ENCODE measurements at regions not wholly inside any gene's neighbourhood (a gene's known extent, or its start where the extent isn't known, plus 50 kb on each side); places are given as distances from the start of the nearest gene placed in this dataset.
"Not testable (repeated sequence)": the region's sequence is repeated elsewhere in the genome, so short reads cannot be mapped to it uniquely, and the experiment has no call there.

- no peak for DNase-seq
Observed at GRCh38 chr7:17396692-17397091, 98.2 kb downstream of the AHR start.

GRCh38 chr7:17401791-17402627, 103.6 kb downstream of the AHR start:
- DNase-seq = no peak

- DNase-seq = no peak
Observed at GRCh38 chr7:17402628-17403278, 104.3 kb downstream of the AHR start.

GRCh38 chr7:17404006-17404405, 105.6 kb downstream of the AHR start:
- no peak for DNase-seq

GRCh38 chr7:17405786-17406185, 107.3 kb downstream of the AHR start:
- no peak for DNase-seq

- no peak for DNase-seq
Observed at GRCh38 chr7:17406738-17407137, 108.3 kb downstream of the AHR start.

GRCh38 chr7:17407229-17407628, 108.8 kb downstream of the AHR start:
- no peak for DNase-seq

GRCh38 chr7:17408245-17408903, 109.9 kb downstream of the AHR start:
- no peak for DNase-seq

GRCh38 chr7:17408904-17409290, 110.4 kb downstream of the AHR start:
- DNase-seq = no peak

GRCh38 chr7:17411922-17412321, 113.5 kb downstream of the AHR start:
- no peak for DNase-seq

- no peak for DNase-seq
Observed at GRCh38 chr7:17412883-17413282, 114.4 kb downstream of the AHR start.

GRCh38 chr7:17415955-17416354, 117.5 kb downstream of the AHR start:
- DNase-seq = no peak

- DNase-seq = not testable (repeated sequence)
Observed at GRCh38 chr7:17420308-17421015, 122.0 kb downstream of the AHR start.

- DNase-seq = no peak
Observed at GRCh38 chr7:17421941-17422340, 123.5 kb downstream of the AHR start.

GRCh38 chr7:17422966-17423365, 124.5 kb downstream of the AHR start:
- no peak for DNase-seq

- no peak for DNase-seq
Observed at GRCh38 chr7:17427924-17428323, 129.5 kb downstream of the AHR start.

GRCh38 chr7:17429579-17429978, 131.1 kb downstream of the AHR start:
- no peak for DNase-seq

GRCh38 chr7:17432793-17433192, 134.3 kb downstream of the AHR start:
- DNase-seq = no peak

- DNase-seq = no peak
Observed at GRCh38 chr7:17434191-17434590, 135.7 kb downstream of the AHR start.

GRCh38 chr7:17434841-17435692, 136.6 kb downstream of the AHR start:
- peak; percentile 15 for DNase-seq

GRCh38 chr7:17436126-17436525, 137.7 kb downstream of the AHR start:
- DNase-seq = no peak

GRCh38 chr7:17437586-17437985, 139.1 kb downstream of the AHR start:
- DNase-seq = no peak

Measured in NCI-H187 treated with DMSO at 0.1 percent for 48 hours (cell line).